OCI-LY1 (cell line): ENCODE measurements at regions not wholly inside any gene's neighbourhood (a gene's known extent, or its start where the extent isn't known, plus 50 kb on each side); places are given as distances from the start of the nearest gene placed in this dataset.

Source experiments
- H2AFZ ChIP-seq: fragments of 200-600 bp; sonication (generic), shearing (Covaris generic); 2 replicates; pipeline ENCODE4 v1.6.0; 2014; ENCODE audit warnings: antibody characterized with exemption, mild to moderate bottlenecking, low read length
- H3F3A ChIP-seq: fragments of 200-600 bp; sonication (generic), shearing (Covaris generic); 2 replicates; pipeline ENCODE4 v1.6.0; 2014; ENCODE audit warnings: mild to moderate bottlenecking, antibody characterized with exemption, low read length, moderate library complexity; ENCODE audit not compliant: insufficient read depth
- H3K27ac ChIP-seq: fragments of 200-600 bp; sonication (generic); 2 replicates; pipeline ENCODE4 v1.5.1; 2014; ENCODE audit warnings: low read length, mixed run types, mild to moderate bottlenecking, low read depth; ENCODE audit not compliant: poor library complexity, severe bottlenecking
- H3K27me3 ChIP-seq: fragments of 200-600 bp; sonication (generic); 2 replicates; pipeline ENCODE4 v1.6.0; 2014; ENCODE audit warnings: antibody characterized with exemption, mild to moderate bottlenecking, low read length, moderate library complexity; ENCODE audit not compliant: insufficient read depth
- H3K36me3 ChIP-seq: fragments of 200-600 bp; sonication (generic); 2 replicates; pipeline ENCODE4 v1.6.1; 2014; ENCODE audit warnings: mild to moderate bottlenecking, antibody characterized with exemption, low read length, moderate library complexity, mixed read lengths; ENCODE audit not compliant: insufficient read depth
- H3K4me1 ChIP-seq: fragments of 200-600 bp; sonication (generic); 2 replicates; pipeline ENCODE4 v1.5.1; 2014; ENCODE audit warnings: mild to moderate bottlenecking, low read length, moderate library complexity; ENCODE audit not compliant: insufficient read depth, severe bottlenecking
- H3K4me2 ChIP-seq: fragments of 200-600 bp; sonication (generic), shearing (Covaris generic); 2 replicates; pipeline ENCODE4 v1.6.1; 2014; ENCODE audit warnings: low read length
- H3K4me3 ChIP-seq: fragments of 200-600 bp; sonication (generic); 2 replicates; pipeline ENCODE4 v1.5.1; 2014; ENCODE audit warnings: low read length, low read depth, mild to moderate bottlenecking, mixed read lengths; ENCODE audit not compliant: poor library complexity, severe bottlenecking
- H3K79me2 ChIP-seq: fragments of 200-600 bp; shearing (Covaris generic); 2 replicates; pipeline ENCODE4 v1.6.1; 2016; ENCODE audit warnings: mixed run types, low read length, mixed read lengths; ENCODE audit not compliant: insufficient read depth
- H3K9ac ChIP-seq: fragments of 200-600 bp; sonication (generic), shearing (Covaris generic); 2 replicates; pipeline ENCODE4 v1.6.1; 2014; ENCODE audit warnings: mild to moderate bottlenecking, low read length, mixed read lengths
- H3K9me2 ChIP-seq: fragments of 200-600 bp; sonication (generic), shearing (Covaris generic); 2 replicates; pipeline ENCODE4 v1.6.1; 2014; ENCODE audit warnings: low read depth, mild to moderate bottlenecking, low read length, mixed read lengths
- H3K9me3 ChIP-seq: fragments of 200-600 bp; shearing (Covaris generic); 2 replicates; pipeline ENCODE4 v1.6.1; 2014; ENCODE audit warnings: low read length, mixed read lengths
- H4K20me1 ChIP-seq: fragments of 200-600 bp; sonication (generic), shearing (Covaris generic); 2 replicates; pipeline ENCODE4 v1.6.0; 2016; ENCODE audit warnings: mild to moderate bottlenecking, low read length; ENCODE audit not compliant: insufficient read depth
- CTCF ChIP-seq: fragments of 200-600 bp; sonication (generic), shearing (Covaris generic); IDR thresholded peaks from 2 replicates; pipeline ENCODE4 v1.5.1; 2017; ENCODE audit warnings: mild to moderate bottlenecking, antibody characterized with exemption, low read length, moderate library complexity, mixed read lengths
- EZH2 ChIP-seq: fragments of 200-600 bp; sonication (generic), shearing (Covaris generic); IDR thresholded peaks from 2 replicates; pipeline ENCODE4 v1.8.0; 2017; ENCODE audit warnings: borderline replicate concordance, mixed run types, mild to moderate bottlenecking, antibody characterized with exemption, low read length, moderate library complexity, mixed read lengths

GRCh38 chr20:20856306-20856705 lies 143.9 kb upstream of the RALGAPA2 start:
- no peaks in the 10 kb centered on the region for H3K79me2 ChIP-seq
- H3K36me3 ChIP-seq, result no peaks in the 10 kb centered on the region
- no peak overlapping the region for H3K4me2 ChIP-seq
- H3K9me2 ChIP-seq, result no peaks in the 10 kb centered on the region
- H2AFZ ChIP-seq, result no peak overlapping the region
- TF ChIP-seq EZH2, result no peak
- no peak for TF ChIP-seq CTCF
- H4K20me1 ChIP-seq, result no peaks in the 10 kb centered on the region
- H3K27me3 ChIP-seq, result no peaks in the 10 kb centered on the region
- no peak overlapping the region for H3K4me3 ChIP-seq
- H3K27ac ChIP-seq, result no peak overlapping the region
- H3F3A ChIP-seq, result no peaks in the 10 kb centered on the region
- no peaks in the 10 kb centered on the region for H3K9me3 ChIP-seq
- H3K4me1 ChIP-seq, result no peaks in the 10 kb centered on the region
- H3K9ac ChIP-seq, result no peak overlapping the region

- Histone ChIP-seq H3F3A (no peaks in the 10 kb centered on the region), H3K79me2 (no peaks in the 10 kb centered on the region), H3K4me1 (no peaks in the 10 kb centered on the region), H4K20me1 (no peaks in the 10 kb centered on the region), H3K4me2 (no peak overlapping the region), H3K9ac (no peak overlapping the region), H3K27ac (no peak overlapping the region), H3K4me3 (no peak overlapping the region), H3K36me3 (no peaks in the 10 kb centered on the region), H3K27me3 (no peaks in the 10 kb centered on the region), H2AFZ (no peak overlapping the region), H3K9me2 (no peaks in the 10 kb centered on the region), H3K9me3 (no peaks in the 10 kb centered on the region)
- no peak for TF ChIP-seq EZH2
- TF ChIP-seq CTCF, result no peak
Measured at GRCh38 chr20:20851385-20851784, 138.9 kb upstream of the RALGAPA2 start.

- Histone ChIP-seq H3K36me3 (no peaks in the 10 kb centered on the region), H3K27me3 (no peaks in the 10 kb centered on the region), H3F3A (no peaks in the 10 kb centered on the region), H3K9ac (no peak overlapping the region), H3K4me3 (no peak overlapping the region), H3K79me2 (no peaks in the 10 kb centered on the region), H3K27ac (no peak overlapping the region), H3K4me1 (no peaks in the 10 kb centered on the region), H3K9me2 (no peaks in the 10 kb centered on the region), H4K20me1 (no peaks in the 10 kb centered on the region), H3K9me3 (no peaks in the 10 kb centered on the region), H3K4me2 (no peak overlapping the region), H2AFZ (no peak overlapping the region)
- TF ChIP-seq CTCF (no peak), EZH2 (no peak)
Measured at GRCh38 chr20:20850407-20850806, 138.0 kb upstream of the RALGAPA2 start.
